C4-2B (cell line): ENCODE measurements at regions not wholly inside any gene's neighbourhood (a gene's known extent, or its start where the extent isn't known, plus 50 kb on each side); places are given as distances from the start of the nearest gene placed in this dataset.

ENCODE experiments used
- H3K27ac ChIP-seq: fragments of 450-650 bp; 2 replicates; pipeline ENCODE4 v1.5.1; 2017
- CTCF ChIP-seq: fragments of 450-650 bp; conservative IDR thresholded peaks from 2 replicates; pipeline ENCODE4 v1.5.1; 2017; ENCODE audit warnings: mild to moderate bottlenecking
- ZFX ChIP-seq: fragments of 450-650 bp; IDR thresholded peaks from 2 replicates; pipeline ENCODE4 v1.6.1; 2017

- H3K27ac ChIP-seq = no peak overlapping the region
- TF ChIP-seq ZFX (no peak), CTCF (no peak)
Observed at GRCh38 chr13:22074403-22074802, 403.5 kb downstream of the FGF9 start.

DNA sequence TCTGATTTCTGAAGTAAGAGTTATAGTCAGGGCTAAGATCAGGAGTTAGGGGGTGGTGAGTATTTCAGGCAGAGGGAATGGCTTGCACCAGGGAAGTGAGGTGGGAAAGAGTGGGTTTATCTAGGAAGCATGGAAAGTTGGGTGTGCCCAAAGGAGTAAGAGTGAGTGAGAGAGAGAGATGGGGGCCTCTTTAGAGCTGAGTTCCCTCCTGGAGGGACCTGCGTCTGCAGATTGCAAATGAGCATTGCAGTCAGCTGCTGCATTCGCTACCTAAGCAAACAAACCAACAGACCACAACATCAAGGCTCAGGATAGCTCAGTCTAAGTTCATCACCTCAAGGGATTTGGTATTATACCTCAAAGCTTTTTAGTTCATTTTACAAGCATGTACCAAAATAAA, 405.8 kb downstream of the FGF9 start:
- TF ChIP-seq ZFX (no peak), CTCF (no peak)
- H3K27ac ChIP-seq = no peak overlapping the region

- TF ChIP-seq CTCF = no peak
- no peak for TF ChIP-seq ZFX
- no peak overlapping the region for H3K27ac ChIP-seq
Observed at GRCh38 chr13:22077205-22077683, 406.4 kb downstream of the FGF9 start.

- H3K27ac ChIP-seq = no peak overlapping the region
- TF ChIP-seq ZFX = no peak
- TF ChIP-seq CTCF = no peak
Observed at GRCh38 chr13:22077764-22078163, 406.9 kb downstream of the FGF9 start.

- no peak overlapping the region for H3K27ac ChIP-seq
- no peak for TF ChIP-seq CTCF
Observed at GRCh38 chr13:22079961-22080360, 409.1 kb downstream of the FGF9 start.

GRCh38 chr13:22080832-22081231, 410.0 kb downstream of the FGF9 start:
- H3K27ac ChIP-seq = no peak overlapping the region
- TF ChIP-seq ZFX = no peak
- TF ChIP-seq CTCF = no peak

- H3K27ac ChIP-seq = no peak overlapping the region
- TF ChIP-seq CTCF (no peak), ZFX (no peak)
Observed at GRCh38 chr13:22081430-22081829, 410.6 kb downstream of the FGF9 start.
